HL-60 (cell line): ENCODE measurements at regions not wholly inside any gene's neighbourhood (a gene's known extent, or its start where the extent isn't known, plus 50 kb on each side); places are given as distances from the start of the nearest gene placed in this dataset.

Source experiments
- DNase-seq, 2 experiments: peaks; one replicate each; pipeline ENCODE4 v3.0.0-alpha.2; 2010 to 2020; ENCODE audit warnings: low read depth in 1 of 2, low spot score in 1 of 2
- H3K27ac ChIP-seq: fragments of 250-450 bp; sonication (Bioruptor Pico); replicated peaks from 2 replicates; pipeline ENCODE4 v1.5.1; 2020; ENCODE audit warnings: mild to moderate bottlenecking, moderate library complexity
- H3K27me3 ChIP-seq: fragments of 250-450 bp; sonication (Bioruptor Pico); 2 replicates; pipeline ENCODE4 v1.5.1; 2021; ENCODE audit warnings: mild to moderate bottlenecking, moderate library complexity; ENCODE audit not compliant: insufficient read depth, poor library complexity, severe bottlenecking
- H3K4me3 ChIP-seq: replicated peaks from 2 replicates; pipeline ENCODE4 v1.5.1; 2011; ENCODE audit warnings: mild to moderate bottlenecking, control low read depth, low read length; ENCODE audit not compliant: insufficient read depth
- GABPA ChIP-seq: IDR thresholded peaks from 2 replicates; pipeline ENCODE4 v1.6.1; 2012; ENCODE audit warnings: low read depth
- POLR2AphosphoS5 ChIP-seq: IDR thresholded peaks from 2 replicates; pipeline ENCODE4 v1.6.1; 2012; ENCODE audit warnings: low read depth
- SPI1 ChIP-seq: IDR thresholded peaks from 2 replicates; pipeline ENCODE4 v1.6.1; 2012; ENCODE audit warnings: low read depth, mild to moderate bottlenecking, borderline replicate concordance
- TF ChIP-seq, protein P1 (sequence below): IDR thresholded peaks from 2 replicates; pipeline ENCODE4 v1.6.1; 2012; ENCODE audit warnings: low read depth; ENCODE audit not compliant: insufficient replicate concordance
- TF ChIP-seq, protein P2 (sequence below): IDR thresholded peaks from one replicate; pipeline ENCODE4 v1.5.1; 2011; ENCODE audit warnings: low read length, control low read depth, inconsistent platforms; ENCODE audit not compliant: insufficient read depth

DNA sequence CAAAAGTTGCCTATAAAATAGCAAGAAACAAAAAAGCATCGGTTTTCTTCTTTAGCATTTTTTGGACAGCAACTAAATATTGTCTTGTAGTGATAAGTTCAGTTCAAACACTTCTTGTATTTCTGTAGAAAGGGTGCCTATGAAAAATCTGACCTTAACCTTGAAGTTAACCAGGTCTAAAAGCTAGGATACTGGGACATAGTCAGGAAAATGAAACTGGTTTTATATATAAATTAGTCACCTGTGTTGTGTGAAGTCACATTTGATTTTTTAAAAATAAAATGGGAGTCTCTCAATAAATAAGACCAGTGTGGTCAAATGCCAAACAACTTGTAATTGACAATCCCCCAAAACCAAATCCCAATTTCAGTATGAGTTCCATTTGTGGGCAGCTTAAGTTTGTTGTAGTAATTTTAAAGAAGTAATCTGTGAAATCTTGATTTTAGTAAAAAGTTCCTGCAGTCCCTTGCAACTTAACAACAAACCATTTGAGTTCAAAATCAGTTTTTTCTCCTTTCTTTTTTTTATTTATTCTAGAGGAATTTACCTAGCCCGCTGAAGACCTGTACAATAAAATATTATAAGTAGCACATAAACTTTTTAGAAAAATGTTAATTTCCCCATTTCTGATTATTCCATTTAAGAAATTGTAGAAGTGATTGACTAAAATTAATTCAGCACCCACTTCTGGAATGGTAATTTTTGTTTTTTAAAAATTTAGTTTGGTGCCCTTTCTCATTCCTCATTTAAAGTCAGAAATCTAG lies 84.5 kb upstream of the PPARA start:
- no peak overlapping the region for H3K4me3 ChIP-seq
- no peak for DNase-seq
- no peaks in the 10 kb centered on the region for H3K27me3 ChIP-seq
- TF ChIP-seq POLR2AphosphoS5 = no peak
- TF ChIP-seq, protein P1, sequence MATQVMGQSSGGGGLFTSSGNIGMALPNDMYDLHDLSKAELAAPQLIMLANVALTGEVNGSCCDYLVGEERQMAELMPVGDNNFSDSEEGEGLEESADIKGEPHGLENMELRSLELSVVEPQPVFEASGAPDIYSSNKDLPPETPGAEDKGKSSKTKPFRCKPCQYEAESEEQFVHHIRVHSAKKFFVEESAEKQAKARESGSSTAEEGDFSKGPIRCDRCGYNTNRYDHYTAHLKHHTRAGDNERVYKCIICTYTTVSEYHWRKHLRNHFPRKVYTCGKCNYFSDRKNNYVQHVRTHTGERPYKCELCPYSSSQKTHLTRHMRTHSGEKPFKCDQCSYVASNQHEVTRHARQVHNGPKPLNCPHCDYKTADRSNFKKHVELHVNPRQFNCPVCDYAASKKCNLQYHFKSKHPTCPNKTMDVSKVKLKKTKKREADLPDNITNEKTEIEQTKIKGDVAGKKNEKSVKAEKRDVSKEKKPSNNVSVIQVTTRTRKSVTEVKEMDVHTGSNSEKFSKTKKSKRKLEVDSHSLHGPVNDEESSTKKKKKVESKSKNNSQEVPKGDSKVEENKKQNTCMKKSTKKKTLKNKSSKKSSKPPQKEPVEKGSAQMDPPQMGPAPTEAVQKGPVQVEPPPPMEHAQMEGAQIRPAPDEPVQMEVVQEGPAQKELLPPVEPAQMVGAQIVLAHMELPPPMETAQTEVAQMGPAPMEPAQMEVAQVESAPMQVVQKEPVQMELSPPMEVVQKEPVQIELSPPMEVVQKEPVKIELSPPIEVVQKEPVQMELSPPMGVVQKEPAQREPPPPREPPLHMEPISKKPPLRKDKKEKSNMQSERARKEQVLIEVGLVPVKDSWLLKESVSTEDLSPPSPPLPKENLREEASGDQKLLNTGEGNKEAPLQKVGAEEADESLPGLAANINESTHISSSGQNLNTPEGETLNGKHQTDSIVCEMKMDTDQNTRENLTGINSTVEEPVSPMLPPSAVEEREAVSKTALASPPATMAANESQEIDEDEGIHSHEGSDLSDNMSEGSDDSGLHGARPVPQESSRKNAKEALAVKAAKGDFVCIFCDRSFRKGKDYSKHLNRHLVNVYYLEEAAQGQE = no peak
- TF ChIP-seq, protein P2, sequence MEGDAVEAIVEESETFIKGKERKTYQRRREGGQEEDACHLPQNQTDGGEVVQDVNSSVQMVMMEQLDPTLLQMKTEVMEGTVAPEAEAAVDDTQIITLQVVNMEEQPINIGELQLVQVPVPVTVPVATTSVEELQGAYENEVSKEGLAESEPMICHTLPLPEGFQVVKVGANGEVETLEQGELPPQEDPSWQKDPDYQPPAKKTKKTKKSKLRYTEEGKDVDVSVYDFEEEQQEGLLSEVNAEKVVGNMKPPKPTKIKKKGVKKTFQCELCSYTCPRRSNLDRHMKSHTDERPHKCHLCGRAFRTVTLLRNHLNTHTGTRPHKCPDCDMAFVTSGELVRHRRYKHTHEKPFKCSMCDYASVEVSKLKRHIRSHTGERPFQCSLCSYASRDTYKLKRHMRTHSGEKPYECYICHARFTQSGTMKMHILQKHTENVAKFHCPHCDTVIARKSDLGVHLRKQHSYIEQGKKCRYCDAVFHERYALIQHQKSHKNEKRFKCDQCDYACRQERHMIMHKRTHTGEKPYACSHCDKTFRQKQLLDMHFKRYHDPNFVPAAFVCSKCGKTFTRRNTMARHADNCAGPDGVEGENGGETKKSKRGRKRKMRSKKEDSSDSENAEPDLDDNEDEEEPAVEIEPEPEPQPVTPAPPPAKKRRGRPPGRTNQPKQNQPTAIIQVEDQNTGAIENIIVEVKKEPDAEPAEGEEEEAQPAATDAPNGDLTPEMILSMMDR = no peak
- TF ChIP-seq SPI1 = no peak
- no peak for TF ChIP-seq GABPA
- peak overlapping the region; percentile 98 for H3K27ac ChIP-seq

DNA sequence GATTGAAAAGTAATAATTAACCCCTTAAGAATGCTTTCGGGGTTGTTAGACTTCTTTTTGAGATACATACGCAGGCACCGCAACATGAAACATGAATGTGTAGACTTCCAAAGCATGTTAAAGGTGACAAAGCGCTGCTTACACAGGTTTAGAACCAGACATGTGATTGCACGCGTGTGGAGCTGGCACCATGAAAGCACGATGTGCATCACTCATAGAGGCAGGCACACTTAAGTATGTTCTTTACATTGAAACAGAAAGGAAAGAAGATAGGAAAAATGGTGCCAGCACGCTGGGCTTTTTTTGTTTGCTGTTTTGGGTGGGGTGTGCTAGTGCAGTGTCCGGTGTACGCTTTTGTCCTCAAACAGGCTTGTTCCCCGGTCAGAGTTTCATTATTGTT lies 83.6 kb upstream of the PPARA start:
- TF ChIP-seq, protein P2 = no peak
- TF ChIP-seq POLR2AphosphoS5 = no peak
- TF ChIP-seq, protein P1 = no peak
- no peak for TF ChIP-seq GABPA
- TF ChIP-seq SPI1 = no peak
- H3K27ac ChIP-seq = peak overlapping the region; percentile 98
- no peak overlapping the region for H3K4me3 ChIP-seq
- no peaks in the 10 kb centered on the region for H3K27me3 ChIP-seq
- no peak for DNase-seq

DNA sequence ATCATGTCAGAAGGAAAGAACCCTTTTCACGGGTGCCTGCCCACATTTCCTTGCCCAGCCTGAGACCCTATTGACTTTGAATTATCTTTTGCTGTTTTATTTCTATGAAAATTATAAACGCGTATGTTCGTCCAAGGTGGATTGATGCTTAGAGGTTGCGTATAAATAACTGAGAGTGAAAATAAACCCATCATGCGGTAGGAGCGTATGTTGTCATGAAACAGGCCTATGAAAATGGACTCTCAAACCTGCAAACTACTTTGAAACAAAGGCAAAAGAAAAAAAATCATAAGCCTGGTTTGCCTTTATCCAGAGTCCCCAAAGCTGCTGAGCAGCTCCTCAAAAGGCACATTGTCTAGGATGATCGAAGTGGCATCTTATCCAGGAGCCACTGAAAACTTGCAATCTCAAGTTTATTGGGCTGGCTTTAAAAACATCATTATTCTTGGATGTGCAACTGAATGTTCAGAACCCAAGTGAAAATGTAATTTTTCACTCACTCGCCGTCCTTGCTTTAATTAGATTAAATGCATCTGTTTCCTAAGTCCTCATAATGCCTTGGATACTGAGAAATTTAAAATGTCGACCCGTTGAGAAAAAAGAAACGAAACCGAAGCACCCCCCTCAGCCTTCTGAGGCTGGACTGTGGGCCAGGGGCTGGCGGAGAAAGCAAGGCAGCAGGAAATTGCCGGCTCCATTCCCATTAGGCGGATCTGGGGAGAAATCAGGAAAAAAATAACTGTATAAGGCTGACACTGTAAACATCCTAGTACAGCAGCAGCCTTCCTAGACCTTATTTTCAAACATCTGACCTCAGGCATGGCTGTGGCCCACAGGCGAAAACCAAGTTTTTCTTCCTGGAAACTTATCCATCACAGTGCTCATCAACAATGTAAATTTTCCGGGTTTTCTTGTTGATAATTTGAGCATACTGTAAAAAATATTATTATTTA lies 82.9 kb upstream of the PPARA start:
- H3K27ac ChIP-seq = peak overlapping the region; percentile 98

More for the DNA sequence above, 82.9 kb upstream of the PPARA start:
- DNase-seq = no peak
- H3K27me3 ChIP-seq = no peaks in the 10 kb centered on the region
- no peak overlapping the region for H3K4me3 ChIP-seq
- TF ChIP-seq SPI1 (no peak), POLR2AphosphoS5 (no peak), GABPA (no peak)
- TF ChIP-seq, protein P2 = no peak
- TF ChIP-seq, protein P1 = no peak
